Pancreas (tissue), 10 donors: ENCODE measurements at regions not wholly inside any gene's neighbourhood (a gene's known extent, or its start where the extent isn't known, plus 50 kb on each side); places are given as distances from the start of the nearest gene placed in this dataset.

ENCODE experiments used
- ATAC-seq, 4 donors: fragments of 200-7000 bp; cut with Tn5 transposase; one replicate each; pipeline versions ENCODE4 v1.8.0 to v1.9.1; 2020; ENCODE audit warnings: mild to moderate bottlenecking in 4 of 4, moderate library complexity in 4 of 4
- DNase-seq, 6 donors: peaks; one replicate each; pipeline ENCODE4 v3.0.0-alpha.2; 2020
- FAIRE-seq: peaks from 2 replicates; lab custom pipeline; 2012; peaks lifted over from hg19 to GRCh38; lab: Jason Lieb, UNC
- H3K27ac ChIP-seq, 4 donors: fragments of 200-600 bp; sonication (generic); 1 replicate in 3 of 4; 2 replicates in 1 of 4; pipeline versions ENCODE4 v1.5.0 to v1.8.0; 2020
- H3K27me3 ChIP-seq, 4 donors: fragments of 200-600 bp; one replicate each; pipeline ENCODE4 v1.8.0; 2021
- H3K36me3 ChIP-seq, 3 donors: fragments of 200-600 bp; sonication (generic) in 1 of 3; one replicate each; pipeline versions ENCODE4 v1.5.0 to v1.8.0; 2020 to 2021
- H3K4me1 ChIP-seq, 3 donors: fragments of 200-600 bp; one replicate each; pipeline ENCODE4 v1.8.0; 2021
- H3K4me3 ChIP-seq, 4 donors: fragments of 200-600 bp; sonication (generic) in 2 of 4; one replicate each; pipeline versions ENCODE4 v1.5.0 to v1.8.0; 2020 to 2021
- H3K9me3 ChIP-seq, 4 donors: fragments of 200-600 bp; one replicate each; pipeline ENCODE4 v1.8.0; 2021
- CTCF ChIP-seq, 4 donors: fragments of 200-600 bp; sonication (generic) in 3 of 4; IDR thresholded peaks; one replicate each; pipeline versions ENCODE4 v1.5.0 to v1.8.0; 2021; ENCODE audit warnings: antibody characterized with exemption in 4 of 4
- WGBS, 2 donors: extraction: QIAGEN DNeasy Blood & Tissue Kit; methylation state at CpG; one replicate each; pipeline ENCODE4 v1.1.7; 2013; 5-methylcytosine and 5-hydroxymethylcytosine counted together
- intact Hi-C, 3 donors: fragments of 100-400 bp; cut with DNase I; formaldehyde crosslinking; loops; one replicate each; pipeline versions ENCODE4 v1.11.1 to v1.14.2; 2022
- donor health status: healthy with polysubstance abuse.
- donor health status: DM: no; HTN: no; CAD: no; lungs with moderate emphysema.
- donor health status: DM: no; HTN: no; CAD: no.
- donor health status: control.
- donor health status: control.
- donor health status: Bipolar disorder and iron deficiency.
- donor health status: DM: yes; HTN: yes; CAD: no.
- donor health status: DM: no; HTN: no; CAD: no.
- donor health status: DM: no; HTN: no; CAD: no.
- donor health status: DM: yes; HTN: yes; CAD: no.

GRCh38 chr5:74576941-74577456, 63.5 kb downstream of the ENC1 start:
- H3K27me3 ChIP-seq, result no peaks in the 10 kb centered on the region
- intact Hi-C loops, result no loop called here
- 71 to 75% methylated on average over 6 of the region's 6 CpGs for WGBS, 2 donors
- FAIRE-seq (no peak), ATAC-seq (peak in 2 of 4 donors; percentile 58 to 73), DNase-seq (no peak)
- no peak for TF ChIP-seq CTCF (IDR thresholded peaks at IDR 0.05)
- peak overlapping the region in 2 of 4 donors; percentile 47 to 66 for H3K27ac ChIP-seq
- H3K4me3 ChIP-seq, result no peak overlapping the region
- H3K9me3 ChIP-seq, result no peaks in the 10 kb centered on the region
- no peaks in the 10 kb centered on the region for H3K36me3 ChIP-seq
- peaks cover 0 to 32% (median 0%) of the 10 kb centered on the region in 3 donors for H3K4me1 ChIP-seq

GRCh38 chr5:74575741-74576538, 64.6 kb downstream of the ENC1 start:
- no peaks in the 10 kb centered on the region for H3K27me3 ChIP-seq
- 84 to 88% methylated on average over 15 of the region's 15 CpGs for WGBS, 2 donors
- no peak overlapping the region for H3K4me3 ChIP-seq
- peaks cover 0 to 22% (median 0%) of the 10 kb centered on the region in 3 donors for H3K4me1 ChIP-seq
- intact Hi-C loops, result no loop called here
- DNase-seq, result no peak
- no peak for FAIRE-seq
- ATAC-seq, result peak in 2 of 4 donors; percentile 53 to 74
- no peak for TF ChIP-seq CTCF (IDR thresholded peaks at IDR 0.05)
- no peaks in the 10 kb centered on the region for H3K9me3 ChIP-seq
- H3K36me3 ChIP-seq, result no peaks in the 10 kb centered on the region
- H3K27ac ChIP-seq, result peak overlapping the region in 2 of 4 donors; percentile 47 to 66

- TF ChIP-seq CTCF (IDR thresholded peaks at IDR 0.05), result no peak
- ATAC-seq, result no peak
- FAIRE-seq, result no peak
- Histone ChIP-seq H3K4me1 (no peaks in the 10 kb centered on the region), H3K27me3 (no peaks in the 10 kb centered on the region), H3K36me3 (no peaks in the 10 kb centered on the region), H3K4me3 (no peak overlapping the region), H3K9me3 (no peaks in the 10 kb centered on the region), H3K27ac (no peak overlapping the region)
- DNase-seq, result no peak
- intact Hi-C loops, result no loop called here
- WGBS, 2 donors, result 66 to 68% methylated on average over 2 of the region's 2 CpGs
Measured at GRCh38 chr5:74570250-74570649, 70.3 kb downstream of the ENC1 start.

GRCh38 chr5:74567411-74567995, 73.0 kb downstream of the ENC1 start:
- intact Hi-C loops, result no loop called here
- Histone ChIP-seq H3K4me1 (no peaks in the 10 kb centered on the region), H3K27me3 (no peaks in the 10 kb centered on the region), H3K4me3 (no peak overlapping the region), H3K9me3 (no peaks in the 10 kb centered on the region), H3K36me3 (no peaks in the 10 kb centered on the region), H3K27ac (peak overlapping the region in 2 of 4 donors; percentile 20 to 29)
- WGBS, 2 donors, result 55 to 58% methylated on average over 4 of the region's 4 CpGs
- ATAC-seq (peak in 3 of 4 donors; percentile 56 to 60 (median 56)), DNase-seq (peak in 1 of 6 donors; percentile 13), FAIRE-seq (no peak)
- no peak for TF ChIP-seq CTCF (IDR thresholded peaks at IDR 0.05)
